ENCODE measurements at regions not wholly inside any gene's neighbourhood (a gene's known extent, or its start where the extent isn't known, plus 50 kb on each side); places are given as distances from the start of the nearest gene placed in this dataset.

DNA sequence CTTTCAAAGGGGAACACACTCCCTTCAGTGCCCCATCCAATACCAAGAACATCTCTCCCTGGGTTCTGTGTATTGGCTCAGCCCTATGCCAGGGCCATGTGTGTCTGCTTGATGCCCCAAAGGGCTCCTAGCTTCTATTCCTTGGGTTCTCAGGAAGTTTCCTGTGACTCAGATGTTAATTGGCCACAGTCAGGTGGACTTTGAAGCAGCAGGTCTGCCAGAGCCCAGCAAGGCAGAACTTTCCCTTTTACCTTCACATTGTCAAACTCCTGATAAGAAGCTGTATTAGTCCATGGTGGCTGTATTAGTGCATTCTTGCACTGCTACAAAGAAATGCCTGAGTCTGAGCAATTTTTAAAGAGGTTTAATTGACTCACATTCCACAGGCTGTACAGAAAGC lies 116.0 kb upstream of the PTPRT start:
- no peak for DNase-seq

DNA sequence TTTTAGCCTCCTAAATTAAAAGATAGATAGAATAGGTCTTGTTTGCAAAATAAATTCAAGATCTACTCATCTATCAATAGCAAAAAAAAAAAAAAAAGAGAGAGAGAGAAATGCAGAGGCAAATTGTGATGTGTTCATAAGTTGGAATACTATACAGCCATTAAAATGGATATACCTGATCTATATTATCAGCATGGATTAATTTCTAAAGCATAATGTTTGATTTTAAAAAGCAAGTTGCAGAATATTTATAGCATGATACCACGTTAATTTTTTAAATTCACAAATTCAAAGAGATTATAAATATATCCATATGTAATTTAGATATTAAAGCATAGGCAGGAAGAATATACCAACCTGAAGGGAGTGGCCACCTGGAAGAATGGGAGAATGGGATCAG lies 114.9 kb upstream of the PTPRT start:
- DNase-seq: no peak

- no peak for DNase-seq
Measured at GRCh38 chr20:43302936-43303335, 113.2 kb upstream of the PTPRT start.

DNA sequence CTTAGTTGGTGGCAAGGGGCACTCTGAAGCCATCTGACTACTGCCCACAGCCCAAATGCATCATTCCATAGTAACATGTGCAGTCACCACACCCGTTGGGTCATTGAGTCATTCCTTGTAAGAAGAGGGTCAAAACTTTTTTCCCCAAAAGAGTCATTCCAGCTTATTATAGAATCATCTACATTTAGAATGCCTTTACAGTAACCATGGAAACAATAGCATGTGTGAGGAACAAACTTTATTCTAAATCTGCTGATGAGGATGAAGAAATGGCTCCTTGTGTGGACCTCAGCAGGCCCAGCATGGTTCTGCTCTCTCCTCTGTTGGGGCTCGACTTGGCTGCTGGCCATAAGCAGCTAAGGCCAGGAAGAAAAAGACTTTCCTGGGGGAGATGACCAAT lies 111.2 kb upstream of the PTPRT start:
- DNase-seq: no peak

DNA sequence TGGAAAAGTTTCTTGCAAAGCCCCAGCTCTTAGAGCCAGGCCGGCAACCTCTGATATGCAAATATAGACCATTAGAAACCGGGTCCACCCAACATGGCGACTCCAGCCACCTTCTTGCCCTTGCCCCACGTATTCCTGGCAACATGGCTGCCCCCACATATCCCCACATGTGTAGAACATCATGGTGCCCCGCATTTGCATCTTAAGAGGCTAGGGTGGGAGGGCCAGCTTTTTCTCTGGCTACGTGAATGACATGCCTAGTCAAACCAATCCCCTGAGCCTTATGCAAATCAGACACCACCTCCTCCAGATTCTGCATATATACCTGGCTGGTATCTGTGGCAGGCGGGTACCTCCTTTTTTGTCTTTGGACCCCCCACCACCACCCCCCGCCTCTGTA lies 106.1 kb upstream of the PTPRT start:
- DNase-seq: no peak

DNA sequence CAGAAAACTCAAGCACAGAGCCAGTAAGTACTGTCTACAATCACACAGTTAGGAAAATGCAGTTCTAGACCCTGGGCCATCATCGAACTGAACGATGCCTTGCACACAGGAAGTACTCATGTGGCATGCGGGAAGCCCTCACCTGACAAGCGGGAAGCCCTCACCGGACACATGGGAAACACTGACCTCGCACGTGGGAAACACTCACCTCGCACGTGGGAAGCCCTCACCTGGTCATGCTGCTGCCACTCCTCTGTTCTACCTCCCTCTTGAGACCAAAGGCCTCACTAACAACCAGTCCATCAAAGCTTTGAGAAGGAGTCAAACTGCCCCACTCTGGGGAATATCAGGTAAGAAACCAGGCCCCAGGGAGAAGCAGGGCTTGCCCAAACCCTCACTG lies 105.6 kb upstream of the PTPRT start:
- no peak for DNase-seq

DNA sequence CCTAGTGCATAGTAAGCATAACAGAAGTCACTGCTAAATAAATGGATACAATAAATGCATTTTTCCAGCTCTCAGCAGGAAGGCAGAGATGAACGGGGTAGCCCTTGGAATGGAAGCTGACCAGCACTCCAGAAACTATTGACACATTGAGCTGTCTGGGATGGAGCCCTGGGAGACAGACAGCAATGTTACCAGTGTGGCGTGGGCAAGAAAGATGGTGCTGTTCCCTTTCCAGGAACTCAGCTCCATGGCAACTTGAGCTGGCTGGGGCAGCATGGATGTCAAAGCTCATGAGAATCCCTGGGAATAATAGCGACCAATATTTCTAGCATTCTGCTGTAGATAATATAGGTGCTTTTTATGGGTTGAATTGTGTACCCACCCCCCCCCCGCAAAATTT lies 104.3 kb upstream of the PTPRT start:
- no peak for DNase-seq

- peak; percentile 92 for DNase-seq
Measured at GRCh38 chr20:43293068-43293786, 103.5 kb upstream of the PTPRT start.

GRCh38 chr20:43292222-43292621 lies 102.5 kb upstream of the PTPRT start:
- DNase-seq: no peak

- DNase-seq: peak; percentile 6
Measured at GRCh38 chr20:43287637-43288036, 97.9 kb upstream of the PTPRT start.

- DNase-seq: no peak
Measured at GRCh38 chr20:43285170-43285569, 95.5 kb upstream of the PTPRT start.

DNA sequence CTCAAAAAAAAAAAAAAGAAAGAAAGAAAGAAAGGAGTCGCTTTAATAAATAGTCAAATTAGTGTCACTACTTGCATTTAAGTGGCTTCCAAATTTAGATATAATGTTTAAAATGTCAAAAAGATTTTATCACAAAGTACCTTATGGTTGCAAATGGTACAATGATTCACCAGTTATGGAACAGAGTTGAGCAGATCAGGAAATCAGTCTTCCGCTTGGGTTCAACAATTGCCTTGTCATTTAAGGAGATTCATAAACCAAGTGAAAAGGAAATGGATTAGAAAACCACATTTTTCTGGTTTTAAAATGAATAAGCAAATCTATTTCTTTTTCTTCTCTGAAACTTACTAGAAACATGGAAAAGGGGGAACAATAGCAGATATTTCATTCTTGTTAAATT lies 94.8 kb upstream of the PTPRT start:
- no peak for DNase-seq

DNA sequence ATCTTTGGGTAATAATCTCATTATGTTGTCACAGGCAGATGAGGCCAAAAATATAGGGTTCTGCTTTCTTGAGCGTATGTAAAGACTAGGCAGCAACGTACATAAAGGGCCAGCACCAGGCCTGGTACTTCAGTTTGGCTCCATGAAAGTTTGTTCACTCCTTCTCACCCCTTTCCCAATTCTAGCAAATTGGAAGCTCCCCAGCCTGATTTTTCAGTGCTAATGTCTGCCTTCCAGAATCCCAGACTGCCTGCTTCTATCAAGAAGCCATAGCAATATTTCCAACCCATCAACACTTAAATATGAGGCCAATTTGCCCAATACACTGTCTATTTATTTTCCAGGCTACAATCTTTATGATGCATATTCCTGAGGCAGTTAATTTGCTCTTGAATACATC lies 93.4 kb upstream of the PTPRT start:
- DNase-seq: no peak

DNA sequence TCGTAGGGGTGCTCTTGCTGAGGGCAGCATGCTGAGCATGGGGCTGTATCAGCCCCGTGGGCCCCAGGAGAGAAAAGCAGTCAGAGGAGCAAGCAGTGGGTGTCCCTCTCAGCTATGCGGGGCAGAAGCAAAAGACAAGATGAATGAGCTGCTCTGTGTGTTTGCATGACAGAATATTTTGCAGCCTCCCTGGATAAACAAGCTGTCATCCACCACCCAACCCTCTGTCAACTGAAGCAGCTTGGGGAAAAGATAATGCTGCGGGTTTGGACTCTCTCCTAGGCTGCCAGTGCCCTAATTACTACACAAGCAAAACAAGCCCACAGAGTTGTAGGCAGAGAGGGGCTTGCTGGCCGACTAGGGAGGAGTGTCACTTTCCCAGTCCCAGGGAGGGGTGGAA lies 82.3 kb upstream of the PTPRT start:
- DNase-seq: no peak

- no peak for DNase-seq
Measured at GRCh38 chr20:43265449-43265848, 75.7 kb upstream of the PTPRT start.

- no peak for DNase-seq
Measured at GRCh38 chr20:43263226-43263625, 73.5 kb upstream of the PTPRT start.

DNA sequence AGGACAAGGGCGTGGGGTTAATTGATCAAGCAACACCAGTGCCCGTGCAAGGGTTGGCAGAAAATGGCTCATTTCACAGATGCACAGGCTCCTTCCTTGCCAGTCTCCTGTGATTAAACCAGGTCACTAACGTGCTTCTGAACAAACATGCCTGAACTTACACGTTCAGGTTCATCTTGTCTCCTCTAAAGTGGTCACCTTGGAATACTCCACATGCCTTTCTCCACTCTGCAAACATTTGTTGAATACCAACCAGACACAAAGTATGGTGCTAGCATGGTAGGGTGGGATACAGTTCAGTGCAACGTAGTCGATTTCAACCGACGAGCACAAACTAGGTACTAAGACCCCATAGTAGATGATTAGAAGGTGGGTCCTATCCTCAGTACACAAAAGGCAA lies 72.6 kb upstream of the PTPRT start:
- DNase-seq: no peak

DNA sequence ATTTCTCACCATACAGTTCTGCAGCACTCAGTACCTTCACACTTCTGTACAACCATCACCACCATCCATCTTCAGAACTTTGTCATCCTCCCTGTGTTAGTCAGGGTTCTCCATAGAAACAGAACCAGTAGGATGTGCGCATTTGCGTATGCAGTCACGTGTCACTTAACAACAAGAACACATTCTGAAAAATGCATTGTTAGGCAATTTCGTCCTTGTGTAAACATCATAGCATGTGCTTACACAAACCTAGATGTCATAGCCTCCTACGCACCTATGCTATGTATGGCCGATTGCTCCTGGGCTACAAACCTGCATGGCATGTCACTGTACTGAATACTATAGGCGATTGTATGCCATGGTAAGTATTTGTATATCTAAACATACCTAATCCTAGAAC lies 66.2 kb upstream of the PTPRT start:
- DNase-seq: no peak

DNA sequence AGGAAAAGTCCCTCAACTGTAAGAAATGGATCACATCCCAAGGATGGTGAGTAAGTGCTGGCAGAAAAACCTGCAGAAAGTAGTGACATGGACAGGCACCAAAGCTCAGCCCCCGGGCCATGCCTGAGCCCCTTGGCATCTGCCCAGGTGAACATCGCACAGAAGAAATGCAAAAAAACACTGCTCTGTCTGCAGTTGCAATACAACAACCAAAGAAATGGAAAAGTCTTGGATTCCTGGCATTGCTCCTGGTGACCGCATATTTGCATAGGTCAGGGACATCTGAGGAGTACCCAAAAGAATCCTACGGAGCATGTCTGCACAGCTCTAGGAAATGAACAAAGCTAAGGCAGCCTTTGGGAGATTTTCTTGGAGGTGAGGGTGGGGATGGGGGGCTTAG lies 63.1 kb upstream of the PTPRT start:
- DNase-seq: no peak

- no peak for DNase-seq
Measured at GRCh38 chr20:43248341-43248740, 58.6 kb upstream of the PTPRT start.

DNA sequence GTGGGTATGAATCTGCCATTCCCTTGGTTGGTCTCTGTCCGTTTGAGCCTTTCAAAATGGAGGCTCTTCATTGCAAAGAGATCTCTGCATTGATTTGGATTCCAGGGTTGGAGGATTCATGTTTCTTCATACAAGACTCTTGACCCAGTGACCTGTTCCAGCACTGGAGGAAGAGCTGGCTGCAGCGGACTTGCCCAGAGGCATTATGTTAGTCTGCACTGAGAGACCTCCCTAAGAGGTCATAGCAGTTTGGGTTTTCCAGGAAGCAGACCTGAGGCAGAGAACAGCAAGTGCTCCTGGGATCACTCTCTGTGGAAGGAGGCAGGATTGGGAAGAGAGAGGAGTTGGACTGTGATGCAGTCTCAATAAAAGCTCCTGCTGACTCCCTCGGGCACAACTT lies 57.7 kb upstream of the PTPRT start:
- no peak for DNase-seq

- DNase-seq: no peak
Measured at GRCh38 chr20:43244647-43245046, 54.9 kb upstream of the PTPRT start.

DNA sequence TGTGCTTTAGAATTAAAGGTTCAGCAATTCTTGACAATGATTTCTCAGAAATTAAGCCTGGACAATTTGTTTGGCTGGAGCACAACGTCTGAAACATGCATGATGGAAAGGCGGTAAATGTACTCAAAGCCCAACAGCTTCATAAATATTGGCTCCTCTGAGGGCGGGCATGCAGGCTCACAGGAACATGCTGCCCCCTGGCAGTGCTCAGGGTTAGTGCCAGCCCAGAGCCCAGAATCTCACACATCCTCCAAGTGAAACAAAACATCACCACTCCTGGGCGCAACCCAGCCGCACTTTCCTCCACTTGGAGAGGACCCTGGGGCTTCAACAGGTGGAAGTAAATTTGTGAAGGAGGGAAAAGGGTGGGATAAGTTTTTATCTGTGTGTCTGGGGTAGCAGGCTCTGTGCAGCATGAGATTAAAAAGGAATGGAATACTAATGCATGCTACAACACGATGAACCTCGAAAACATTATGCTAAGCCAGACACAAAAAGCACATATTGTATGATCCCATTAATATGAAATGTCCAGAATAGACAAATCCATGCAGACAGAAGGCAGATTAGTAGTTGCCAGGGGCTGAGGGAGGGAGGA lies 54.1 kb upstream of the PTPRT start:
- DNase-seq: peak; percentile 47

DNA sequence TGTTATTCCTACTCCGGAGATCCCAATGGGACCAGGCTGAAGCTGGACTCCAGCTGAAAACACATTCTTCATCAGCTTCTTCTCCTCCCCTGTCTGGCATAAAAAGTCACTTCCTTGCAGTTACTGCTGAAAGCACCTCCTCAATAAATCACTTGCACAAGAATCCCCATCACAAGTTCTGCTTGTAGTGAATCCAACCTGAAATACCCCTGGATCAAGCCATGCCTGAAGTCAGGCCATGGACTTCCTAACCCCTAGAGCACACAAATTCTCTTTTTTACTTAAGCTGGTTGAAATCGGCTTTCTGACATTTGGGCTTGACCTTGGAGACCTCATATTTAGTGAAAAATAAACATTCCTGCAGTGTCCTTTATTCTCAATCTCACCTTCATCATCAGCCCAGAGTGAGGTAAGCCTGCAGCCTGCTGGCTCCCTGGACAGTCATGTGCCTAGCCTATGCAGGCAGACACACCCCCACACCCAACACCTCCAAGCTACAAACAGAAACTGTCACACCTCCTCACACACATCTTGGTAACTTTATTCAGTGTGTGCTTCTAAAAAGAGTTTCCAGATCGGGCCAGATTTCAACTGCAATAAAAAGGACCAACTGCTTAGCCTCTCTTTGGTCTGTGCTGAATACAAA lies 51.5 kb upstream of the PTPRT start:
- no peak for DNase-seq
